Activated T-helper 9 cell treated with anti-CD3 and anti-CD28 coated beads, Interleukin-2, amount 50 U/mL, for 16 hours (primary cell): ENCODE measurements at regions not wholly inside any gene's neighbourhood (a gene's known extent, or its start where the extent isn't known, plus 50 kb on each side); places are given as distances from the start of the nearest gene placed in this dataset.
"Not testable (repeated sequence)": the region's sequence is repeated elsewhere in the genome, so short reads cannot be mapped to it uniquely, and the experiment has no call there.

ENCODE experiments used
- DNase-seq: peaks from one replicate; pipeline ENCODE4 v3.0.0-alpha.2; 2020; ENCODE audit warnings: low read depth

DNA sequence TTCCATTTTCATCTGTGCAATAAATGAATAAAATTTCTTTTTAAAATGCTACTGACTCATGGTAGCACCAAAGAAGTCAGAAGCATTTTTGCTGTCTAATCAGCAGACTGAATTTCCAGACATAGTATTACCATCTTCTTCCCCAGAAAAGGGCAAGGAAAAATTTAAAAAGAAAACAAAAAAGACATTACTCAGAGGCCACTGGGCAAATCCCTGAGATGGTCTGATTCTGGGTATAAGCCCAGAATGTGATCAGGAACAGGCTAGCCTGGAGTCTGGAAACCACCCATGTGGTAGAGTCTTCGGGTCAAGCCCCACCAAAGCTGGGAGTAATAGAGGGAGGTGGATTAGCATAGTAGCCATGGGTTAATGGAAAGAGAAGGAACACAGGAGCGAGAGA is 342.8 kb downstream of the FBXW7 start:
- no peak for DNase-seq

DNA sequence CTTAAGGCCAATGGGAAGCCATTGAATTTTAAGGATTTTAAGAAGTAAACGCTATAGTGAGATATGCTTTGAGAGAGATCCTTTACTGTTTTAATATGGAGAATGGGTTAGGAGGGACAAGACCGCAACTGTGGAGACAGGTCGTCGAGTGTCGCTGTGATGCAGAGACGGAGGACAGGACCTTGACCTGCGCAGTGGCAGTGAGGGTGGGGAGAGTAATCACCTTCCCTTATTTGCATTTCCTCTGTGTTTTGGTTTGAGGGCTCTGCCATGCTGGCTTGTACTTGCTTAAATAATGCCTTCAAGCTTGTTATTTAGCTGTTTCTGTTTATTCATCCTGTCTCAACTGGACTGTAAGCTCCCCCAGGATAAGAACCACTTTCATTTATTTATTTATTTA is 345.0 kb downstream of the FBXW7 start:
- DNase-seq, result no peak

DNA sequence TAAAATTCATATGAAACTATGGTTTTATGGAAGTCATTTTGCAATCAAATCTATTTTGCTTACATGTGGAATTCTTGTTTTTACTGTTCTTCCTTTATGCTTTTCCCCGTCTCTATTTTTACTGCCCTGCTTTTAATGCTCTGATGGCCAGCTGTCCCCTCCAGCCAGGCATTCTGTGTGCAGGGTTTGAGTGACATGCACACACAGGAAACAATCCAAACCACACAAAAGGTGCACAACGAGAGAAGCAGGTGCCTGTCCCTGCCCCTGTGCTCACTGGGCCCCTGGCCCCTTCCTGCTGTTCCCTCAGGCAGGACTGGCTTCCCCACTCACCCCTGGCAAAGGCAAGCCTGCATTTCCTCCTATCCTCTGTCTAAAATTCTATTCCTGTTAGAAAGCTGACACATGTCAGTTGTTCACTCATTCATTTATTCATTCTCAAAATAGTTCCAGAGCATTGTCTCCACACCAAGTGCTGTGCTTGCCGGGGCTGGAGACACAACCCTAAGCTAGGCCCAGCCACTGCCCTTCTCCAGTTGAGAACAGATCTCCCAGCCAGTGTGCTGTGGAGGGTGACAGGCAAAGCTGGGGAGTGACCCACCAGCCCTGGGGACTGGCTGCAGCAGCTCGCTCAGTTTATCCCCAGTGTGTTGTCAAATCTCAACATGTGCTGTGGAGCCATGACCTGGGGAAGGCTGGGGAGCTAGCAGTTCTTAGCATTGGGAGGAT is 346.3 kb downstream of the FBXW7 start:
- DNase-seq, result no peak

DNA sequence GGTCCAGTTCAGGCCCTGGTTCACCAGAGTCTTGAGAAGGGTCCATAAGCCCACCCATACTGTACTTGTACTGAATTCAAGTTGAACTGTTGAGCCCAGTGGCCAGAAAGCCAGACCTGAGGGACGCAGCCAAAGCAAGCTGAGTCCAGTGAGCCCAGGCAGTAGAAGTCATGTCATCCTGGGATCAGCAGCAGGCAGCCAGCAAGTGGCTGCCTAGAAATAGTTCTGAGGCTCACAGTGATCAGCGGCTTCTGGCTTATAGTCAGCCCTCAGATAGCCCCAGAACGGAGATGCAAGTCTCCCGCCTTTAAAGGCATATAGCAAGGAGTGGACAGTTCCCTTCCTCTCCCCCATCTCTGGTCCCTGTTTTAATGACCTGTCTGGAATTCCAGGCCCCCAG is 347.1 kb downstream of the FBXW7 start:
- no peak for DNase-seq

DNA sequence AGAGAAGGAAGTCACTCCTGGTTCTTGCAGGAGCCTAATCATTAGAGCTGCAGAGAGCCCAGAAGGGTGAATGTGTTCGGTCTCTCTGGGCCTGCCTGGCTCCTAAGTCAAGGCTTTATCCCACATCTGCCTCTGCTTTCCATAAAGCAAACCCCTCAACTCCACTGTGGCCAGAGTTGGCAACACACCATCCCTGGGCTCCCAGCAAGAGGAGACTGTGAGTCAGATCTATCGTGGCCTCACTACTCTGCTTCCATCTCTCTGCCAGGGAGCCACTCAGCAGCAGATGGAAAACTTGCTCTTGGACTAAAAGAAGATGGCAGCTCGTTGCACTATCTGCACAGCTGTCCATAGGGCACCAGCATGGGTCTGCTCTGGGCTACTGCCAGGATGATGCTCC is 348.2 kb downstream of the FBXW7 start:
- DNase-seq, result no peak

DNA sequence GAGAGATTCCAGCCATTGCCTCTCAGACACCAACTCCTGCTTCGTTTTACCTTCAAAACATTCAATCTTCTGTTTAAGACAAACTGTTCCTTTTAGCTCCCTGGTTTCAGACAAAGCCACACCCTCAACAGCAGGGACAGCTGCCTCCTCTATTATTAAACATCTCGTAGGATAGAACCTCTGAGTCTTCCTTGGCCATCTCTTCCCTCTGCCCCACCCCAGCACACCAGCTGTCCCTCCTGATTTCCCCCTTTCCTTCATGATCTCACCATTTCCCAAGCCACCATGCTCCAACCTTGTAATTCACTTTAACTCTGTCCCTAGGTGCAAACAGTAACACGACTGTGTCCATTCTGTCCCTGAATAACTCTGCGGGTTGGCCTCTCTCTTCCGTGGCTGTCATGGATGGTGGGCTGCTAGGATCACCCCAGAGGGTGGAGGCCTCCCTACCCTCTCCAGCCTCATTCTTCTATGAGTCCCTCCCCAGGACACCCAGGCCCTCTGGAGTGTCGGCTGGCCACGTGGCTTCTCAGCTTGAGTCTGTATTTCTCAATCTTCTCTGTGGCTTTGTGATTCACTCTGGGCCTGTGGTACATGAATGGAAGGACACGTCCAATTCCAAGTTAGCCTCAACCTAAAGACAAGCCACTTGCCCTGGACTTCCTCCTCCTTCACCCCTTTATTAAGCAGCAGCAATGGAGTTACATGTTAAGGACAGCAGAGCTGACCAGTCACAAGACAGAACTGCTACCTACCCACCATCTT is 349.9 kb downstream of the FBXW7 start:
- no peak for DNase-seq

DNA sequence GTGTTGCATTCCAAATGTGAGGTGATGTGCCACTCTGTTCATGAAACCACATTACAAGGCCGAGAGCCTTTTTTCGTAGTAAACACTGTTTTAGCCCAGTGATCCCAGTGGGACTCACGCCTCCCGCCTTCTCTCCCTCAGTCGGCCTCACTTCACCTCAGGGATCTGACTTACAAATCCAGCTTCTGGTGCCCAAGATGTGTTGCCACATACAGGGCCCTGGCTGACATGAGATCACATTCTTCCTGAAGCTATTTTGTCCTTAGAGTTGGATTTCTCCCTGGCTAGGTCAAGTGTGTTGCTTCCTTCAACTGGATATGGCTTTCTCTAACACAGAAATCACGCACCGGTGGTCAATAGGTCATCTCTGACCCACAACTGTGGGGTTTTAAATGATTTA is 354.7 kb downstream of the FBXW7 start:
- DNase-seq, result no peak

DNA sequence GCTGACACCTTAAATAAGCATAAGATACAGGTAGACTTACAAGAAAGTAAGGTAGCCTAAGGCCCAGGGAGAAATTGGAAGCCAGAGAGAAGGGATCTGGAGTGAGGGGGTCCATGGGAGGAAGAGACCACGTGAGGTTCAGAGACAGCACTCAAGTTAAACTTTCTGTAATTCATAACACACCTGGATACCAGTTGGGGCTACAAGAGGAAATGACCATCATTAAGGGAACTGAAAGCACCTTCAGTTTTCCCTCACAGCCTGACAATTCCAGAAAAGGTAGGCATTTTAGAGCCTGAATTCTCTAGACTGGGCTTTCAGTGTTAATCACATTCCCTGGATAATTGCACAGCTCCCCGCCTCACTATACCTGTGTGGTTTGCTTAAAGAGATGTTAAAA is 355.5 kb downstream of the FBXW7 start:
- DNase-seq, result no peak

DNA sequence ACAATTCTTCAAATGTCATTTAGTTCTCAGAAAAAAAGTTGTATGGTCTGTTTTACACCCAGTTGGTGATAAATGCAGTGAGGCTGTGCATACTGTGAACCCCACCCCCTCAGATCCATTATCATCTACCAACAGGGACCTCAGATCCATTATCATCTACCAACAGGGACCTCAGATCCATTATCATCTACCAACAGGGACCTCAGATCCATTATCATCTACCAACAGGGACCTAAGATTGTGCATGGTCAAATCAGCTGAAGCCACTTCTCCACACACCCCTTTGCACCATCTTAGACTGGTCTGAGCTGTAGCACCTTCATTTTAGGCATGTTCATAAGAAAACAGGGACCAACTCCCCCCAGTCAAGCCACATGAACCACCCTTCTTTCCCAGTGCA is 358.4 kb downstream of the FBXW7 start:
- DNase-seq, result not testable (repeated sequence)

DNA sequence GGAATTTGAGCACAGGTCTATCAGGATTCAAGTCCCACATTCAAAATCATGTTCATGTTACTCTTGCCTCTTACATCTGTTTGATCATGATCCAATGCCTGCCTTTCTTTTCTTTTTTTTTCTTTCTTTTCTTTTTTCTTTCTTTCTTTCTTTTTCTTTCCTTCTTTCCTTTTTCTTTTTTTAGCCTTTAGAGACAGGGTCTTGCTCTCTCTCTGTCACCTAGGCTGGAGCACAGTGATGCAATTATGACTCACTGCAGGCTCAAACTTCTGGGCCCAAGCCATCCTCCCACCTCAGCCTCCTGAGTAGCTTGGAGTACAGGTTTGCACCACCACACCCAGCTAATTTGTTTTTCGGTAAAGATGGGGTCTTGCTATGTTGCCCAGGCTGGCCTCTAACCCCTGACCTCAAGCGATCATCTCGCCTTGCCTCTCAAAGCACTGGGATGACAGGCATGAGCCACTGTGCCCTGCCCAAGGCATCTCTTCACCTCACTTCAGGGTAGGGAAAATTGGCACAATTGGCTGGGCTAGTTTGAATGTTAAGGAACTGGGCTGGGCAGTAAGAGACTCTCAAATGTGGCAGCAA is 359.2 kb downstream of the FBXW7 start:
- DNase-seq, result no peak

DNA sequence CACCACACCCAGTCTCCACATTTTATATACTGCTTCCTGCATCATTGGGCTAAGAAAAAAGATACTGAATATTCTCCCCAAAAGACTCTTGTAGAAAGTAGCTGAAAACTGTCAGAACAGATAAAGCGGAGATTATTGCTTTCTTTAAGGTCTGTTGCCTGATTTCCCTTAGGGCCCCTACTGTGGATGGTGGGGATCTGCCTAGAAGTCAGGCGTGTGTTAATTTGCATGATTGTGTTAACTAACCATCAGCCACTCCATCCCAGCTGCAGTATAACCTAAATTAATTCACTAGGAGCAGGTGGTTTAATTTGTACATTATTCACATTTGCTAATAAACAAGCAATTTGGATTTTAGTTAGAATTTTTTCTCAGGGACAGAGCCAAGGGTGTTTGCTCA is 360.3 kb downstream of the FBXW7 start:
- no peak for DNase-seq

DNA sequence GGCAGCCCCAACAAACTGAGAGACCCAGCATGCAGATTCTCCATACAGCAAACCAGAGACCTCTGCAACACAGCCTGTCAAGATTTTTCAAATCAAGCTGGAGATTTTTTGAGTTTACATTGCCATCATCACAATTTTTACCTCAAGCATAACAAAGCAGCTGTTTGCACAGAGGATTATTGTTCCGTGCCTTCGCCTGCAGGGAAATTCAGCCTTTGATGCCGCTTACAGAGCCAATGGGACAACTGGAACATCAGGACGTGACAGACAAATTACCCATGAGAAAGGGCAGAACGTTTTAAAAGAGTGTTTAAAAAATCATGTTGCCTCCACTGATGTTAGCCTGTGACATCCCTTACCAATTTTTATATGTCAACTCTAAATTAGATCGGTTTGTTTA is 363.7 kb downstream of the FBXW7 start:
- no peak for DNase-seq

DNA sequence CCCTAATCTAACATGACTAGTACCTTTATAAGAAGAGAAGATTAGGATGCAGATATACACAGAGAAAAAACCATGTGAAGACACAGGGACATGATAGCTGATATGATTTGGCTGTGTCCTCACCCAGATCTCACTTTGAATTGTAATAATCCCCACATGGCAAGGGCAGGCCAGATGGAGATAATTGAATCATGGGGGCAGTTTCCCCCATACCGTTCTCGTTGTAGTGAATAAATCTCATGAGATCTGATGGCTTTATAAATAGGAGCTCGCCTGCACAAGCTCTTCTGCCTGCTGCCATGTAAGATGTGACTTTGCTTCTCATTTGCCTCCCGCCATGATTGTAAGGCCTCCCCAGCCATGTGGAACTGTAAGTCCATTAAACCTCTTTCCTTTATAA is 364.3 kb downstream of the FBXW7 start:
- DNase-seq, result no peak

DNA sequence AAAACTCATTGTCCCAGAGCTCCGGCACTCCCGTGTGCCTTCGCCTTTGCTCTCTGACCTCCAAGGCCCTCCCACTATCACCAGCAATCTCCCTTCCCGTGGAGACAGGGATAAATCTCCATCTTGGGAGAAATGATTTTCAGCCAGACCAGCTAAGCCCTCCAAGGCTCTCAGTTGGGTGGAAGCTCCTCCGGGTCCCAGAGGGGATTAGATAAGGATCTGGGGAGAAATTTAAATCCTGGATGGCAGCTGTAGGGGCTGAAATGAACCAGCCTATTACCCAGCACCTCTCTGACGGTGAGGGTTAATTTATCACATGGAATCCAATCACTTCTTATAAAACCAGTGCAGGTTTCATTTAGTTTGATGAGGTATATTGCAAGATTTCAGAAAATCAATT is 366.2 kb downstream of the FBXW7 start:
- no peak for DNase-seq

DNA sequence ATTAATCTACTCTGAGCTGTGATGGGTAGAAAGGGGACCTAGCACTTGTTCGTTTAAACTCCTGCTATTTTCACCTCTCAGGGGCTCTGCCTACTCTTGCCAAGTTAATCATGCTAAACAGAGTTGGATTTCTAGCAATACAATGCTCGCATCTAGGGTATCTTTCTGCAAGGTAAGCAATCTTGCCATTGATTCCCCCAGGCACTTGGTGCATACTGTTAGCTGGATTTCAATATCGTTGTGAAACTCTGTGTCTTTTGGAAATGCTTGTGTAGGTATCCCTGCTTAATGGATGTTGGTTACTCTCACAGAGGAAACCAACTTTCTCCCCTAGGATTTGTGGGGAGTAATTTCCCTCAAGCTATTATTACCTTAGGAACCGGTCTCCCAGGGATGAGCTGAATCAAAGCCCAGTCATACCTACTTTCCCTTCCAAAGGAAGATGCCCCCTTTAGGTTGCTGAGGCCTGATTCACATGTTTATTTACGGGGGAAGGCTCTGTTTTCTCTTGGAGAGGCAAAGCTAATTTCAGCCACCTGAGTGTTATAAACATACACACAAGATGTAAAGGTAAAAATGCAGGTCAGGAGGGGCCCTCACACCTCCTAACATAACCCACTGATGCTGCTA is 366.8 kb downstream of the FBXW7 start:
- no peak for DNase-seq

DNA sequence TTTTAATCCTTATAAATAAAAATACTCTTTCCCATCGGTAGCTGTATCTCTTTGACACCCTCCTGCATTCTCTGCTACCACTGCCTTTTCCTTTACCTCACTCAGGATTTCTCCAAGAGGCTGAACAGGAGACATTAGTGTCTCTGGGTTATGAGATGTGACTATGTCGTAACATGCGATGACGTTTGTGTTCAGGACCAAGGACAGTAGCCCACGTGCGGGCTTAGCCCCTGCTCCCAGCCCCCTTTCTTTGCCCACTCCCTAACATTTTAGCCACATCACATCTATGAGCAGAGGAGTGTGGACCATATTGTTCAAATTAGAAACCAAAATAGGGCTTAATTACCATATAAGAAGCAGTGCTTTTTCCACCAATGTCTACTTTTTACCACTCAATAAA is 369.3 kb downstream of the FBXW7 start:
- no peak for DNase-seq

DNA sequence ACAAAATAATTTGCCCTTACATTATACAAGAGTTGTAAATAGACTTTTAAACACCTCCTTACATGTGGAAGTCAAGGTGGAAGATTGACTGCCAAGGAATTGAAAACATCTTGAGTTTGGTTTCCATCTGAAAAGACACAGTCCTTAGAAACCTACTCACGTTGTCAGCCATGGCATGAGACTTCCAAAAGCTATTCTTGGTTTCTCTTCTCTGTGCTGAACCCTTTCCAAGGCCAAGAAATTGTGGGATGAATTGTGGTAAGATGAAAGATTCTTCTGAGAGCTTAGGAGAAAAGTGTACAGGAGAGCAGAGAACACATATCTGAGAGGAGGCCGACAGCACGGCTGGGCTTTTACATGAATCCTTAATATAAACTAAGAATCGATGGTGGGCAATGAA is 370.0 kb downstream of the FBXW7 start:
- DNase-seq, result no peak

DNA sequence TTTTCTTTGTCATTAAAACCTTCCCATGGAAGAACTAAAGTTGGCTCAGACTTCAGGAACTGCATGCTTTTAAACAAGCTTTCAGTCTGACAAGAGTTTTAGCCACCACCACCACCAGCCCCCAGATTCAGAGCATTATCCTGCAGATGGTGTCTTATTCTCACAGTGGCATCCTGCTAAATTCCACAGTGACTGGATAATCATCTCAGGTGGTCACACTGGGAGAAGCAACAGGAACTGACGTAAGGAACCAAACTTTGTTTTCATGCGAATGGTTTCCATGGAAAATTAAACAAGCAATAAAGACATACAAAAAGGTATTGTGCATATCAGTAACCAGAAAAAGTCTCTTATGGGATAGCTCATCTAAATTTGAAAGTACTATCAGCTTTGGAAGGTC is 370.7 kb downstream of the FBXW7 start:
- no peak for DNase-seq

DNA sequence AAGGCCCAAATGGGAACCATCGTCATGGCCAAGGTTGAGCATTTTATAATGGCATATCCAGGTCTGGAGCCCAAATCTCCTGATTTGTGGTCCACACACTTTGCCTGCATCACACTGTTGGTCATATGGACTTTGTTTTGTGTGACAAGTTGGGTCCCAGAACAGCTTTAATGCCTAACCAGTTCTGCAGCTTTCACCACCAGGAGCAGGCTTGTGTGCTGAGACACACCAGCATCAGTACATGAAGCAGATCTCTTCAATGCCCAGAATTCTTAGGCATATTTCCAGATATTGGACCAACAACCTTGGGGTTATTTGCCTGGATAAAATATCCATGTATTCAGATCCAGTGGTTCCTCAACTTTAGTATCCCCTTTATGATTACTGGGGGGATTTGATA is 371.3 kb downstream of the FBXW7 start:
- DNase-seq, result no peak

DNA sequence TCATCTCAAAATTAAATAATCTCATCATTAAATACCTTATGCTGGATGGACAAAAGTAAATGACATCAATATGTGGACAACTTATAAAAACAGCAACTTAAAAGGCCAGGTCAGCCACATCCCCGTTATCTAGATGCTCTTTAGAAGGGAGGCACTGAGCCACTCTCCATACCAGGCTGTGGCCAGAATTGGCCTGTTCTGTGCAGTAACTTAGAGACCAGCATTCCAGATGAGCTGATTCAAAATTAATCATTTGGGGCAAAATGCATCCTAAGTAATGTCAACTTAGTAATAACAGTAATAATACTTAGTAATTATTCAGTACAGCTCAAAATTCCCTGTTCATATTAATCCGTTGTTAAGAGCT is 373.6 kb downstream of the FBXW7 start:
- no peak for DNase-seq

DNA sequence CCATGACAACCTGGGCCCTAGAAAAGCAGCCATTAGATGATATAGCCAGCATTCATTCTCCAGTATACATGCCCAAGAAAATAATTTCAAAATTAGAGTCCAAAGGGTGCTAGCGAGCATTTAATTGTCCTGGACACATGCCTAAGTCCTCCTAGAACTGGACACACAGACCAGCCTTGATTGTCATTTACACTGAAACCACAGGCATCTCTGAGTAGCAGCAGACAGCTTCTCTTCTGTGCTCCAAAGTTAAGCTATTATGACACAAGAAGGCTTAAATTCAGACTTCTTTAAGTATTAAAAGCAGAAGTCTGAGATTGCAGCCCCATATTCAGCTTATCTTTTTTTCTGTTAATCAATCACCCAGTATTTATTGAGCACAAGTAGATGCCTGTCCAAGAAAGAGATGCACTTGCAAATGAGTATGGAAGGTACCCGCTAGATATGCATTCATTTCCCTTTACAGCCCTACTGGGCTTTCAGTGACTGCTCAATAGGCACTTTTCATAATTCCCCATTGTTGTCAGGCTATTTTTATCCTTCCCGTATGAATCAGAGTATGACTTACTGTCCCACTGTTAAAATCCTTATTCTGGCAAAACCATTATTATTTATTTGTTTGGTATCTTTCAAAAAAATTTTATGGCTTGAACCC is 374.1 kb downstream of the FBXW7 start:
- no peak for DNase-seq

DNA sequence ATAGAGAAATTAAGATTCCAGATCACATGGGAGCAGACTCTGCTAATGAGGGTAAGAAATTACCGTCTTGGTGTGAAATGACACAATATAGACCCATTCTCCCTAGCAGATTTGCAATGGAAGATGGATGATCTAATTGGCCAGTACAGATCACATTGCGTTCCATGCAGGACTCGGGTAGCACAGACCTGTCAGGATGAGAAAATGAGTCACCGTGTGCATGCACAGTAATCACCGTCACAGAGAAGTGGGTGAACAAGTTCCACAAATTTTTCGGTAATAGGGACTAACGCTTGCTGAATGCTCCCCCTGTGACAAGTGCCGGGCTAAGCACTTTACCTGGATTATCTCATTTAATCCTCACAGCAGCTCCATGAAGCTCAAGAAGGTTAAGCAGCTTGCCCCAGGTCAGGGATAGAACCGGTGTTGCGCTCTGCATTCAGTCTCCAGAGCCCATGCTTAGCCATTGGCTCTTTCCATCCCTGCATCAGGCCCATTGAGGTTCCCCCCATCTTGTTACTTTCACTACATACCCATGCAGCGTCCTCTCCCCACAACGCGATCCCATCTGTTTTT is 375.6 kb downstream of the FBXW7 start:
- DNase-seq, result no peak
